ENCODE measurements at regions not wholly inside any gene's neighbourhood (a gene's known extent, or its start where the extent isn't known, plus 50 kb on each side); places are given as distances from the start of the nearest gene placed in this dataset.
A peak's percentile ranks its signal among the peaks of the same experiment; 100 is the strongest.

- Histone ChIP-seq H3K36me3 (no peaks in the 10 kb centered on the region), H3K27ac (no peak overlapping the region), H3K27me3 (no peaks in the 10 kb centered on the region), H3K4me1 (ENCODE audit: low read depth) (no peaks in the 10 kb centered on the region), H3K4me3 (no peak overlapping the region), H3K9me3 (ENCODE audit: low read depth) (no peaks in the 10 kb centered on the region)
- no peak for TF ChIP-seq CTCF (IDR thresholded peaks at IDR 0.05; ENCODE audit: low read depth, low read length)
- DNase-seq (ENCODE audit: low read depth in 1 of 2, low spot score in 1 of 2) = peak in 1 of 2 donors; percentile 75
Measured at GRCh38 chr16:87132361-87133014, 184.7 kb downstream of the C16orf95 start.

GRCh38 chr16:87133112-87133850, 183.9 kb downstream of the C16orf95 start:
- no peaks in the 10 kb centered on the region for H3K9me3 ChIP-seq (ENCODE audit: low read depth)
- no peaks in the 10 kb centered on the region for H3K27me3 ChIP-seq
- no peak for TF ChIP-seq CTCF (IDR thresholded peaks at IDR 0.05; ENCODE audit: low read depth, low read length)
- no peaks in the 10 kb centered on the region for H3K4me1 ChIP-seq (ENCODE audit: low read depth)
- DNase-seq (ENCODE audit: low read depth in 1 of 2, low spot score in 1 of 2) = no peak
- no peak overlapping the region for H3K27ac ChIP-seq
- no peak overlapping the region for H3K4me3 ChIP-seq
- H3K36me3 ChIP-seq = no peaks in the 10 kb centered on the region

GRCh38 chr16:87133966-87134627, 183.1 kb downstream of the C16orf95 start:
- no peak for TF ChIP-seq CTCF (IDR thresholded peaks at IDR 0.05; ENCODE audit: low read depth, low read length)
- Histone ChIP-seq H3K4me3 (no peak overlapping the region), H3K27ac (no peak overlapping the region), H3K9me3 (ENCODE audit: low read depth) (no peaks in the 10 kb centered on the region), H3K4me1 (ENCODE audit: low read depth) (no peaks in the 10 kb centered on the region), H3K27me3 (no peaks in the 10 kb centered on the region), H3K36me3 (no peaks in the 10 kb centered on the region)
- DNase-seq (ENCODE audit: low read depth in 1 of 2, low spot score in 1 of 2) = no peak

GRCh38 chr16:87134628-87134995, 182.6 kb downstream of the C16orf95 start:
- no peaks in the 10 kb centered on the region for H3K27me3 ChIP-seq
- no peak overlapping the region for H3K27ac ChIP-seq
- no peak for DNase-seq (ENCODE audit: low read depth in 1 of 2, low spot score in 1 of 2)
- TF ChIP-seq CTCF (IDR thresholded peaks at IDR 0.05; ENCODE audit: low read depth, low read length) = no peak
- no peaks in the 10 kb centered on the region for H3K36me3 ChIP-seq
- H3K4me1 ChIP-seq (ENCODE audit: low read depth) = no peaks in the 10 kb centered on the region
- H3K4me3 ChIP-seq = no peak overlapping the region
- no peaks in the 10 kb centered on the region for H3K9me3 ChIP-seq (ENCODE audit: low read depth)

GRCh38 chr16:87135246-87136030, 181.8 kb downstream of the C16orf95 start:
- Histone ChIP-seq H3K9me3 (ENCODE audit: low read depth) (no peaks in the 10 kb centered on the region), H3K27me3 (no peaks in the 10 kb centered on the region), H3K27ac (no peak overlapping the region), H3K36me3 (no peaks in the 10 kb centered on the region), H3K4me3 (no peak overlapping the region), H3K4me1 (ENCODE audit: low read depth) (no peaks in the 10 kb centered on the region)
- no peak for DNase-seq (ENCODE audit: low read depth in 1 of 2, low spot score in 1 of 2)
- no peak for TF ChIP-seq CTCF (IDR thresholded peaks at IDR 0.05; ENCODE audit: low read depth, low read length)

Data from cardiac muscle cell (in vitro differentiated cells and primary cell).